ENCODE measurements at regions not wholly inside any gene's neighbourhood (a gene's known extent, or its start where the extent isn't known, plus 50 kb on each side); places are given as distances from the start of the nearest gene placed in this dataset.

GRCh38 chr1:233461847-233462246 is 134.3 kb downstream of the MAP3K21 start:
- TF ChIP-seq, protein P1, sequence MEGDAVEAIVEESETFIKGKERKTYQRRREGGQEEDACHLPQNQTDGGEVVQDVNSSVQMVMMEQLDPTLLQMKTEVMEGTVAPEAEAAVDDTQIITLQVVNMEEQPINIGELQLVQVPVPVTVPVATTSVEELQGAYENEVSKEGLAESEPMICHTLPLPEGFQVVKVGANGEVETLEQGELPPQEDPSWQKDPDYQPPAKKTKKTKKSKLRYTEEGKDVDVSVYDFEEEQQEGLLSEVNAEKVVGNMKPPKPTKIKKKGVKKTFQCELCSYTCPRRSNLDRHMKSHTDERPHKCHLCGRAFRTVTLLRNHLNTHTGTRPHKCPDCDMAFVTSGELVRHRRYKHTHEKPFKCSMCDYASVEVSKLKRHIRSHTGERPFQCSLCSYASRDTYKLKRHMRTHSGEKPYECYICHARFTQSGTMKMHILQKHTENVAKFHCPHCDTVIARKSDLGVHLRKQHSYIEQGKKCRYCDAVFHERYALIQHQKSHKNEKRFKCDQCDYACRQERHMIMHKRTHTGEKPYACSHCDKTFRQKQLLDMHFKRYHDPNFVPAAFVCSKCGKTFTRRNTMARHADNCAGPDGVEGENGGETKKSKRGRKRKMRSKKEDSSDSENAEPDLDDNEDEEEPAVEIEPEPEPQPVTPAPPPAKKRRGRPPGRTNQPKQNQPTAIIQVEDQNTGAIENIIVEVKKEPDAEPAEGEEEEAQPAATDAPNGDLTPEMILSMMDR (IDR thresholded peaks at IDR 0.05): no peak
- TF ChIP-seq POLR2A (IDR thresholded peaks at IDR 0.05): no peak
